Choroid plexus epithelial cell (primary cell): ENCODE measurements at regions not wholly inside any gene's neighbourhood (a gene's known extent, or its start where the extent isn't known, plus 50 kb on each side); places are given as distances from the start of the nearest gene placed in this dataset.

Source experiments
- DNase-seq: peaks from one replicate; pipeline ENCODE4 v3.0.0-alpha.2; 2010; ENCODE audit warnings: low read depth
- H3K4me3 ChIP-seq: 2 replicates; pipeline ENCODE4 v1.5.1; 2011; ENCODE audit warnings: low read depth, mild to moderate bottlenecking, control low read depth, low read length, moderate library complexity
- TF ChIP-seq, protein P1 (sequence below): conservative IDR thresholded peaks from 2 replicates; pipeline ENCODE4 v1.5.1; 2011; ENCODE audit warnings: low read depth, mild to moderate bottlenecking, control low read depth, inconsistent platforms, low read length, moderate library complexity

DNA sequence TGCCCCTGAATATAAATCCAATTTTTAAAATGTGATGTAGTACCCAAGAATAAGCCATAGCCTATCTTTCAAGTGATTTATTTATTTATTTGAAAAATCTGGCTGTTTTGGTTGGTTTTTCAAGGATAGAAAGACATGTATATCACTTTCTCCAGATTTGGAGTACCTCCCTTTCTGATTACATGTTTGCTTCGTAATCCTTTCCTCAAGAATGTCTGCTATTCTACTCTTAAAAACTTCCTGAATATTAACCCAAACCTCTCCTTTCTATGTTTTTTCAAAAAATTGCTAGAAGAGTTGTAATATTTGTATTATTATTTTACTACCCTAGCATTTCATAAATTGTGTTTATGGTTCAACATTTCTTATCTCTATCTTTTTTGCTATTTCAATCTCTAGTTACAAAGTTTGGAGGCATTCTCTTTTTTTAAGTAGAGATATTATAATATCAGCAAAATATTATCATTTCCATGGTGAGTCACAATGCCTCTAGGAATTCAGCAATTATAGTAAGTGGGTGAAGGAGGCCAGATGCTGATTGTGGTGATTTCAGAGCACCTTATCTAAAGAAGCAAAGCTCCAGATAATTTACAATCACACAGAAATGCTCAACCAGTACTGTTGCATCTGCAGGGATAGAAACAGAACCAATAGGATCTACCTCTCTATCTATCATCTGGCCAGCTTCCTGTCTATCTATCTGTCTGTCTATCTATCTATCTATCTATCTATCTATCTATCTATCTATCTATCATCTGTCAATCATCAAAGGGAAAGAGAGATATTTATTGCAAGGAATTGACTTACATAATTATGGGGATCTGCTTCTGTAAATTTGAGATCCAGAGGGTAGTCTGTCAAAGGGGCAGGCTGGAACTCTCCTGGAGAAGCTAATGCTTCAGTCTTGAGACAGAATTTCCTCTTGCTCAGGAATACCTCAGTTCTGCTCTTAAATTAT lies 412.5 kb upstream of the SEMA3C start:
- H3K4me3 ChIP-seq: no peak overlapping the region
- peak; percentile 55 for DNase-seq
- TF ChIP-seq, protein P1, sequence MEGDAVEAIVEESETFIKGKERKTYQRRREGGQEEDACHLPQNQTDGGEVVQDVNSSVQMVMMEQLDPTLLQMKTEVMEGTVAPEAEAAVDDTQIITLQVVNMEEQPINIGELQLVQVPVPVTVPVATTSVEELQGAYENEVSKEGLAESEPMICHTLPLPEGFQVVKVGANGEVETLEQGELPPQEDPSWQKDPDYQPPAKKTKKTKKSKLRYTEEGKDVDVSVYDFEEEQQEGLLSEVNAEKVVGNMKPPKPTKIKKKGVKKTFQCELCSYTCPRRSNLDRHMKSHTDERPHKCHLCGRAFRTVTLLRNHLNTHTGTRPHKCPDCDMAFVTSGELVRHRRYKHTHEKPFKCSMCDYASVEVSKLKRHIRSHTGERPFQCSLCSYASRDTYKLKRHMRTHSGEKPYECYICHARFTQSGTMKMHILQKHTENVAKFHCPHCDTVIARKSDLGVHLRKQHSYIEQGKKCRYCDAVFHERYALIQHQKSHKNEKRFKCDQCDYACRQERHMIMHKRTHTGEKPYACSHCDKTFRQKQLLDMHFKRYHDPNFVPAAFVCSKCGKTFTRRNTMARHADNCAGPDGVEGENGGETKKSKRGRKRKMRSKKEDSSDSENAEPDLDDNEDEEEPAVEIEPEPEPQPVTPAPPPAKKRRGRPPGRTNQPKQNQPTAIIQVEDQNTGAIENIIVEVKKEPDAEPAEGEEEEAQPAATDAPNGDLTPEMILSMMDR: no peak

GRCh38 chr7:81330108-81330507 lies 411.3 kb upstream of the SEMA3C start:
- no peak overlapping the region for H3K4me3 ChIP-seq
- TF ChIP-seq, protein P1: no peak
- no peak for DNase-seq

DNA sequence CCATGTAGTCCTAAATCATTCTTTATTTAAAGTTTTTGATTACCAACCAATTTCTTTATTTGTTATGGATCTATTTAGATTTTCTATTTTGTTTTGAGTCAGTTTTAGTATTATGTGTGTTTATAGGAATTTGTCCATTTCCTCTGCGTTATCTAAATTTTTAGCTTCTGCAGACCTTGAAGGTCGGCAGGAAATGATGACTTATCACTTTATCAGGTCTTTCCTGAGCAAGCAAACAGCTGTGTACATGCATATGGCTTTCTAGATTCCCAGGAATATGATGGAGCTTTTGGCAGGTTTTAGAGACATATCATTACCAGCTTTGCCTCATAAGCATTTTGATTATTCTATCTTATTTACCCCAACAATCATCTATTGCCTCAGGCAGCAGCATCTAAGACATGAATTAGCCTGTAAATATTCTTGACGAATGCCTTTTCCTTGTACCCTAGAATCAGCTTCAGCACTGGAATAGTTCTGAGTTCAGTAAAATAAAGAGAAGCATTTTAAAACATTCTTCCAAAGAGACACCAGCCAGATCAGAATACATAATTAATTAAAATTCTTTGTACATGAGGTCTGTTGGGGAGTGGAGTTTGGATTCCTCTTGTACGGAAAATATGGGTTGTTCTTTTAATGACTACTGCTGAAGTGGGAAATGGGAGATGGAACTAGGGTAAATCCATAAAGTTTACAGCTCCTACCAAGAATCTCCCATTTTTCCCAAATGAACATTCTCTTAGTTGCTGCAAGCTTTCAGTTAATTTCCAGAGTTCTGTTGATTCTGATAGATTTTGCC lies 408.8 kb upstream of the SEMA3C start:
- H3K4me3 ChIP-seq: no peak overlapping the region
- TF ChIP-seq, protein P1: no peak
- DNase-seq: peak; percentile 19

GRCh38 chr7:81321949-81322348 lies 403.1 kb upstream of the SEMA3C start:
- TF ChIP-seq, protein P1: no peak
- DNase-seq: no peak
- H3K4me3 ChIP-seq: no peak overlapping the region

DNA sequence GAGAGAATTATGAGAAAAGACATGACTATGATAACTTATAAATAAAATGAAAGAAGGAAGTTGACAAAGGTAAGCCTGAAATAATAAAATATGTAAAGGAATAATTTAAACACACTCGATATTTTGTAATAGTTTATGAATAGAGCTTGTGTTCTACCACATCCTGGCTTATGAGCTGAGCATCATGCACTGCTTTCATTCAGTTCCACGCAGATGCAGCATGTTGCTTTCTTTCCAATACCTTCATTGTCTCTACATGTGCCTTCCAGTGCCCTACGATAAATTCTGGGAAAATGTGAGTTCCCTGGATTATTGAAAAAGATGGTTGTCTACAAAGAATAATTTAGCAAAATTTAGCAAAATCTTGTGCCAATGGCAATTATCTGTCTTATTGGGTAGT lies 398.9 kb upstream of the SEMA3C start:
- no peak overlapping the region for H3K4me3 ChIP-seq
- TF ChIP-seq, protein P1: no peak
- DNase-seq: no peak

- TF ChIP-seq, protein P1: no peak
- DNase-seq: peak; percentile 48
Observed at GRCh38 chr7:81308643-81309322, 389.9 kb upstream of the SEMA3C start.

More at GRCh38 chr7:81308643-81309322, 389.9 kb upstream of the SEMA3C start:
- no peak overlapping the region for H3K4me3 ChIP-seq
